GM18907 (cell line): ENCODE measurements at regions not wholly inside any gene's neighbourhood (a gene's known extent, or its start where the extent isn't known, plus 50 kb on each side); places are given as distances from the start of the nearest gene placed in this dataset.
"Not testable (repeated sequence)": the region's sequence is repeated elsewhere in the genome, so short reads cannot be mapped to it uniquely, and the experiment has no call there.

Experiments
- ATAC-seq: cut with Tn5 transposase; IDR thresholded peaks from one replicate; pipeline ENCODE4 v1.9.1; 2021; ENCODE audit warnings: mild to moderate bottlenecking, moderate library complexity; ENCODE audit not compliant: unreplicated experiment

DNA sequence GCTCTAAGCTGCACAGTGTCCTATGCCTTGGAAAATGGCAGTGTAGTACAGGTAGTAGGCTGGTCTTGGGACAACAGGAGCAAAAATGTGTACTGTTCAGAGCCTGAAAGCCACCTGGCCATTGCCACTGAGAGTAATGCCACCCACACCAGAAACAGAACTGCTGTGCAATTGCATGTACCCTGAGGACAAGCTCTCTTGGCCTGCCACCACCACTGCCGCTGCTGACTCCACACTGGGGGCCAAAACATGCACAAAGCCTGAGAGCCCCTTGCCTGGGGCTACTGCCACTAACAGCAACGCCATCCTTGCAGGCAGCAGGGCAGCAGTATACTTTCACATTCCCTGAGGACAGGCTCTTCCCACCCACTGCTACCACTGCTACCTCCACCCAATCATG lies 251.9 kb upstream of the CDH12 start:
- no peak for ATAC-seq

GRCh38 chr5:23103566-23103965 lies 250.4 kb upstream of the CDH12 start:
- no peak for ATAC-seq

GRCh38 chr5:23095418-23095817 lies 242.3 kb upstream of the CDH12 start:
- ATAC-seq: not testable (repeated sequence)

GRCh38 chr5:23089286-23089685 lies 236.1 kb upstream of the CDH12 start:
- ATAC-seq: no peak

DNA sequence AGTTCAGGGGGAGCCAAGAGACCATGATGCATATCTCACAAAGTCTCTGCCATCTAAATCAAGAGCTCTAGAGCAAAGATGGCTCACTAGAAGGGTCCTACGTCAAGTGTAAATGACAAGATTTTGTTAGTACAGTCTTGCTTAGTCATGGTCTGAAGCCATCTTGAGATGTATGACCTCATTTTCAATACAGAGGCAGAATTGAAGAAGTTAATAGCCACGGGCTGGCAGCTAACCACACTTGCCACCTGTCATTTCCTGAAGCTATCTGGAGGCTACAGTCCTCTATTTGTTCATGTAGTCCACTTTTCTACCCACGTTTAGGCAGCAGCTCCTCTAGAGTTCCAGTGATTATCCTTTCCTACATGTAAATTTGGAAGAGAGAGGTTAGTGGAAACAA lies 231.7 kb upstream of the CDH12 start:
- ATAC-seq: peak; percentile 60

DNA sequence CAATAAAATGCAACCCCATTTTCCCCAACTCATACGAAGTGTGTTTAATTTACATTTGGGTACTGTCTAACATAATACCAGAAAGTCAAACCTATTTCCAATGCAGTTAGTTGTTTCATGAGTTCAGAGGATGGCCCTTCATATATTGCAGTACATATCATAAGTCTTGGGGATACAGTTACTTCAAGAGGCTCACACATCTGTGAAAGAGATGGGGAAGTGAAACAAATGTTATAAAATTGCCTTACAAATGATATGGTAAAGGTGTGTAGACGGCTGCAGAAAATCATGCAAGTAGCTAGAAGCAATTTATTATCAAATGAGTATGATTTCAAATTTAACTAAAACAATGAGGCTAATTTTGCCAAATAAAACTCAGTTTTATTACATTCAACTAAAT lies 219.0 kb upstream of the CDH12 start:
- ATAC-seq: no peak

- no peak for ATAC-seq
These were observed 218.5 kb upstream of the CDH12 start for GRCh38 chr5:23071682-23072081.

- no peak for ATAC-seq
These were observed 211.6 kb upstream of the CDH12 start for GRCh38 chr5:23064710-23065109.

- ATAC-seq: no peak
These were observed 200.7 kb upstream of the CDH12 start for GRCh38 chr5:23053846-23054245.

DNA sequence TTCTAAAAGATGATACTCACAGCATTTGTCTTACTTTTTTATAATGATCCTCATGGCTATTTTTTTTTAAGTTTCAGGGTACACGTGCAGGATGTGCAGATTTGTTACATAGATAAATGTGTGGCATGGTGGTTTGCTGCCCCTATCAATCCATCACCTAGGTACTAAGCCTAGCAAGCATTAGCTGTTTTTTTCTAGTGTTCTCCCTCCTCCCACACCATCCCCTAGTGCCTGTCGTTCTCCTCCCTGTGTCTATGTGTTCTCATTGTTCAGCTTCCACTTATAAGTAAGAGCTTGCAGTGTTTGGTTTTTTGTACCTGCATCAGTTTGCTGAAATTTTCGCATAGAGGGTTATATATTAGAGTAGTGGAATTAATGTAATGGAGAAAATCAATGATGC lies 189.1 kb upstream of the CDH12 start:
- no peak for ATAC-seq

DNA sequence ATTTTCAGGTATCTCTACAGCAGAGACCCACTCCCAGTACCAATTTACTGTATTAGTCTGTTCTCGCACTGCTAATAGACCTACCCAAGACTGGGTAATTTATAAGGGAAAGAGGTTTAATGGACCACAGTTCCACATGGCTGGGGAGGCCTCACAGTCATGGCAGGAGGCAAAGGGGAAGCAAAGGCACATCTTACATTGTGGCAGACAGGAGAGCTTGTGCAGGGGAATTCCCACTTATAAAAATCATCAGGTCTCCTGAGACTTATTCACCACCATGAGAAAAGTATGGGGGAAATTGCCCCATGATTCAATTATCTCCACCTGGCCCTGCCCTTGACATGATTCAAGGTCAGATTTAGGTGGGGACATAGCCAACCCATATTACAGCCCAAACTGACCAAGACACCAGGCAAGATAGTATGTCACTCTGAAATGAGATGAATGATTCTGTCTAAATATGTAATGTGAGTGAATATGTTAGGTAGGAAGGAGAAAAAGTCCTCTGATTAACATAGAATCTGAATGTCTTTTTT lies 182.5 kb upstream of the CDH12 start:
- ATAC-seq: no peak

DNA sequence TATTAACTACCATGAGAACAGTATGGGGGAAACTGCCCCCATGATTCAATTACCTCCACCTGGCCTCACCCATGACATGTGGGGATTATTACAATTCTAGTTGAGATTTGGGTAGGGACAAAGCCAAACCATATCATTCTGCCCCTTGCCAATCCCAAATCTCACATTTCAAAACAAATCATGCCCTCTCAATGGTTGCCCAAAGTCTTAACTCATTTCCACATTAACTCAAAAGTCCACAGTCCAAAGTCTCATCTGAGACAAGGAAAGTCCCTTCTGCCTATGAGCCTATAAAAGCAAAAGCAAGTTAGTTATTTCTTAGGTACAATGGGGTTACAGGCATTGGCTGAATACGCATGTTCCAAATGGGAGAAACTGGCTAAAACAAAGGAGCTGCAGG lies 180.7 kb upstream of the CDH12 start:
- no peak for ATAC-seq

DNA sequence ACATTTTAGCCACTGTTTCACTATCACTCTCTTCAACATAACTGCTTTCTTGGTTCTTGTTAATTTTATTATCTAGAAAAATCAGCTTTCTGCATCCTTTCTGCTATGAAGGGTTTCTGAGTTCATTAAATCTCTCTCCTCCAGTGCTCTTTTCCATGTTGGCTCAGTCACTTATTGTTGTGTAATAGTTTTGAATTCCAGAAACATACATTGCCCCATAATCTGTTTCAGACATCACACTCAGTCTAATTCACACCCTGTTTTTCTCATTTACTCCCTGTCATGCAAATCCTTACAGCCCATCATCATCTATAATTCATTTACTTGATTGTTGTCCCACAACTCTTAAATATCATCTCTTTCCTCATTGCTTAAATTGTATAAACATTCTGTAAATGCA lies 176.1 kb upstream of the CDH12 start:
- ATAC-seq: no peak

GRCh38 chr5:23028445-23029021 lies 175.4 kb upstream of the CDH12 start:
- no peak for ATAC-seq

DNA sequence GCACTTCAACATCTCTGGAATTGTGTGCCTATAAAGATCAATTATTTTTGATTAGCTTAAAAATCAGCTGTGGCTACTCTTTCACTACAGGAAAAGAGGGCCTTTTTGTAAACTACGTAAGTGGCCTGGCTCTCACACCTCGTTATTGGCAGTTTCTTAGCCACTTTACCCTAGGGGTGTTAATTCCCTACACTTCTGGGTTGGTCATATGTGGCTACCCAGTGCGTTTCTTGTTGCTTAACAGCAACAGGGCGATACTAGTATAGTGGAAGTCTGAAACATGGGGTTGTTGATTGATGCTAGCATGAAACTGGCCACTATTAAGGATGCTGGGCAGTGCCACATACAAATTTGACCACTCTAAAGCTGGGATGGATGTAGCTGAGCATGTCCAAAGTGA lies 174.7 kb upstream of the CDH12 start:
- no peak for ATAC-seq

DNA sequence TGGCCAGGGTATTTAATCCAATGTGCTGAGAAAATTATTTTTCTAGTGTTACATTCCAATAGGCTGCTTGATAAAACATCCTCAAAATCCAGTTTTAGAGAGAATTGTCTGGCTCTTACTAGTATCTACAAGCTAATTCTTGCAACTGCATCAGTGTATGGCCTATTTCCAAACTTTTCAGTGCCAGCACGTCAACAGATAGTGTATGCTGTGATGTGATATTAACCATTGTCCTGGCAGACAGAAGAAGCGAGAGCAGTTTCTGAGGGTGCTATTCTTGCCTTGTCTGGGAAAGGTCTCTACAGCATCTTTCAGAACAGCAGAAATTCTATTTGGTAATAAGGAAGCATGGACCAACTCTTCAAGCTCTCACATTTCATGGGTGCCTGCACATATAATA lies 174.2 kb upstream of the CDH12 start:
- no peak for ATAC-seq

DNA sequence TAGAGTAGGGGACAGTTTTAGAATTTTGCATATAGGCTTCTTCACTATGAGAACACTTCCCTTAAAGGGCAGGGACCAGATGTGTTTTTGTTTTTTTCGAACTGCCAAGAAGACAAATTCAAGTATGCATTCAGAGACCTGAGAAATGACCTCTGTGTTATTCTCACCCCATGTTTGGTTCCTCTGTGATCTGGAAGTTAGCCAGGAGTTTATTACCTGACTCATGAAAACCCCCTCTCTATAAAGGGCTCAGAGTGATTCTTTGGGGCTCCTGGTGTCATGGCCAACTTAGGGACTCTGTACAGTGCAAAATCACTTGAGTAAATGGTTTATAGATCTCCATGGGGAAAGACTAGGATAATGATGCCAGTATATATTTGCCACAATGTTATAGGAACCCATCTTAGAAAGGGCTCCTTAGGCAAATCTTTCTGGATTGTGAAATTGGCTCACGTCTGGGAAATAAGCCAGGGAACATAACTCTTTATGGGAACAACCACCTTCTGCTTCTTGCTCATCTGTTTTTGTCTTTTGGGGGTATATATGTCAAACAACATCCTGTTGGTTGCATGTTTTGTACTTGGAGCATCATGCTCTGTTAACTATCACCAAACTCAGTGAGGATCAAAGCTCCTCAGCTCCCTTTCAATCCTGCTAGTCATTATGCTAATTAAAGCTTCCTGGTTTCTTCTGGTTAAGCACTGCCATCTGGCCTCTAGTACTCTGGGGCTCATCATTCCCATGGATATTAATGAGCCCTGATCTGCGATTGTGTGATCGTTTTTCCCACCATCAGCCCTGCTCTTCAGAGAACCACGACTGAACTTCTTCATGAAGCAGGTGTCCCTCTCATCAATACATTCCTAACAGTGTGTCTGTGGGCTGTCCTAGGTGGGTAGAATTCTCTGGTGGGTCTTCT lies 173.4 kb upstream of the CDH12 start:
- ATAC-seq: no peak

- no peak for ATAC-seq
These were observed 172.6 kb upstream of the CDH12 start for GRCh38 chr5:23025629-23026233.

- ATAC-seq: no peak
These were observed 171.3 kb upstream of the CDH12 start for GRCh38 chr5:23024470-23024869.

DNA sequence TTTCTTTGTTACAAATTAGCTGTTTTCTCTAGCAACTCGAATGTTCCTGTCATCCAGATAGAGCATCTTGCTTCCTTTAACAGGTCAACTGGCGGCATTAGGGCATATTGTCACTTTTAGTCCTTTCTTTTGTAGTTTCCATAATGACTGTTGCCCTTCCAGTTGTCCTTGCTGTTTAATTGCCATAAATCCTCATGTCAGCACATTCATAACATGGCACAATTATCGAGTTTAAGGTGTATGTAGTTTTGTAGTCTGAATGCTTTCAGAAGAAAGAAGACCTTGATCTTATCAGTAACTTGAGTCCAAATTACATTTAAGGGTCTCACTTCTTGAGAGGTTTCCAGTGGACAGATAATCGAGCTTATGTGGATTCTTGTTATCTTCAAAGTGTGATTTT lies 161.7 kb upstream of the CDH12 start:
- ATAC-seq: no peak

DNA sequence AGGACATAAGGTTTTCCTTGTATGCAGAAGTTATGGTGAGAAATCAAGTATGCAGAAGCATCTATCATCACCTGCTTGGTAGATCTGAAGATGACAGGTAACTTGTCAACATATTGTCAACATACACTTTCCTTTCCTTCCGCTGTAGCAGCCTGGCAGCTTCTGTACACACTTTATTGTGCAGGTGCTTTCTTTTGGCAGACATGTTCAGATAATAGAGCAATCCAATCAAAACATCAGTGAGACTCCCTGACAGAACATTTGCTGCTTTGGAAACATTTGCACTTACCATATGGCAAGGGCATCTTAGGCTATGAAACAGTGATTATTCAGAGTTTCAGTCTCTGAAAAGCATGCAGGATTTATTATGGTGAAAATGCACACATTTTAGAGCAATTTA lies 161.1 kb upstream of the CDH12 start:
- ATAC-seq: no peak
